Skeletal muscle satellite cell (primary cell): ENCODE measurements at regions not wholly inside any gene's neighbourhood (a gene's known extent, or its start where the extent isn't known, plus 50 kb on each side); places are given as distances from the start of the nearest gene placed in this dataset.

Experiments
- H3K27me3 ChIP-seq: 2 replicates; pipeline ENCODE4 v1.7.0; 2013; ENCODE audit warnings: low read length; ENCODE audit not compliant: control insufficient read depth, insufficient read depth
- H3K36me3 ChIP-seq: 2 replicates; pipeline ENCODE4 v1.7.0; 2013; ENCODE audit warnings: mild to moderate bottlenecking, control low read depth, low read length; ENCODE audit not compliant: insufficient read depth
- H3K4me1 ChIP-seq: 2 replicates; pipeline ENCODE4 v1.7.0; 2013; ENCODE audit warnings: low read length; ENCODE audit not compliant: control insufficient read depth, insufficient read depth
- H3K4me2 ChIP-seq: 2 replicates; pipeline ENCODE4 v1.7.0; 2013; ENCODE audit warnings: mild to moderate bottlenecking, low read length
- H3K4me3 ChIP-seq: 2 replicates; pipeline ENCODE4 v1.7.0; 2013; ENCODE audit warnings: low read length
- H3K9ac ChIP-seq: 2 replicates; pipeline ENCODE4 v1.7.0; 2013; ENCODE audit warnings: mild to moderate bottlenecking, low read depth, low read length, moderate library complexity
- H3K9me3 ChIP-seq: replicated peaks from 2 replicates; pipeline ENCODE4 v1.7.0; 2013; ENCODE audit warnings: mild to moderate bottlenecking, control low read depth, low read length

- Histone ChIP-seq H3K9ac (no peak overlapping the region), H3K4me2 (no peak overlapping the region), H3K27me3 (no peaks in the 10 kb centered on the region), H3K4me3 (no peak overlapping the region), H3K36me3 (no peaks in the 10 kb centered on the region), H3K9me3 (no peaks in the 10 kb centered on the region), H3K4me1 (no peaks in the 10 kb centered on the region)
Observed at GRCh38 chr2:194257095-194257494, 1399.9 kb upstream of the SLC39A10 start.

- Histone ChIP-seq H3K4me1 (no peaks in the 10 kb centered on the region), H3K36me3 (no peaks in the 10 kb centered on the region), H3K4me3 (no peak overlapping the region), H3K9ac (no peak overlapping the region), H3K27me3 (no peaks in the 10 kb centered on the region), H3K4me2 (no peak overlapping the region), H3K9me3 (no peaks in the 10 kb centered on the region)
Observed at GRCh38 chr2:194253528-194254259, 1403.3 kb upstream of the SLC39A10 start.

GRCh38 chr2:194252127-194252526 is 1404.9 kb upstream of the SLC39A10 start:
- no peaks in the 10 kb centered on the region for H3K9me3 ChIP-seq
- H3K9ac ChIP-seq: no peak overlapping the region

DNA sequence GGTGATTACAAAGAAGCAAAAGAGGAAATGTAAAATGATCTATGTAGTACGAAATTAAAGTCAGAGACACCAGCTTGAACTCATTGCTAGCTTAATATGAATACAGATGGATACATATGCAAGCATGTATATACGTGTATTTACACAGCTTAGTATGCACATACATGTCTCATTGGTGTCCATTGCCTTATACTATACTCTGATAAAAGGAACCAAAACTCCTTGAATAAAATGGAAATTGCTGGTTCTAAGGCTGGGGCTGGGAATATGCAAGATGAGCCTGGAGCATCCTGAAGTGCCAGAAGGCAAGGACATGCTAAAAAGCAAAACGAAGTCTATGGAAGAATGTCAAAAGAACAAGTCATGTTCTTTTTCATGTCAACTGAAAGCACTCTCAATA is 1424.4 kb upstream of the SLC39A10 start:
- H3K36me3 ChIP-seq: no peaks in the 10 kb centered on the region
- H3K4me3 ChIP-seq: no peak overlapping the region
- no peak overlapping the region for H3K4me2 ChIP-seq
- H3K9ac ChIP-seq: no peak overlapping the region
- no peaks in the 10 kb centered on the region for H3K4me1 ChIP-seq
- H3K27me3 ChIP-seq: no peaks in the 10 kb centered on the region
- no peaks in the 10 kb centered on the region for H3K9me3 ChIP-seq

More at GRCh38 chr2:194252127-194252526, 1404.9 kb upstream of the SLC39A10 start:
- Histone ChIP-seq H3K27me3 (no peaks in the 10 kb centered on the region), H3K4me1 (no peaks in the 10 kb centered on the region), H3K4me3 (no peak overlapping the region), H3K4me2 (no peak overlapping the region), H3K36me3 (no peaks in the 10 kb centered on the region)

- Histone ChIP-seq H3K9ac (no peak overlapping the region), H3K27me3 (no peaks in the 10 kb centered on the region), H3K4me3 (no peak overlapping the region), H3K4me1 (no peaks in the 10 kb centered on the region), H3K36me3 (no peaks in the 10 kb centered on the region), H3K4me2 (no peak overlapping the region), H3K9me3 (no peaks in the 10 kb centered on the region)
Observed at GRCh38 chr2:194223218-194223617, 1433.8 kb upstream of the SLC39A10 start.

DNA sequence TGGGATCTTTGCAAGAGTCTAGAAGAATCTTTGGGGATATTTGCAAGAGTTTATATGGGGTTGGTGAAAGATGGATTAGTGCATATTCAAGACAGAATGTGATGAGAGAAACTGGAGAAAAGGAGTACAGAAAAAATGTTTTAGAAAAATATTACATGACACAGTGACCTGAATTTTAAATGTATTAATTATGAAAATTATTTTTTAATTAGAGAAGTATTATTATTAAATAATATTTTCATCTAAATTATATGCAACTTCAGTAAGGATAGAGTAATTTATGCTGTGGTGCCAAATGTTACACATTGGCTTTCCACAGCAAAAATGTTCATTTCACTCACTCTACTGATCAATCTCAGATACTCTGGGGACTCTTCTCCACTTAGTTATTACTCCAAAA is 1442.8 kb upstream of the SLC39A10 start:
- no peak overlapping the region for H3K4me3 ChIP-seq
- H3K27me3 ChIP-seq: no peaks in the 10 kb centered on the region
- no peaks in the 10 kb centered on the region for H3K9me3 ChIP-seq
- H3K9ac ChIP-seq: no peak overlapping the region
- no peak overlapping the region for H3K4me2 ChIP-seq
- no peaks in the 10 kb centered on the region for H3K36me3 ChIP-seq
- H3K4me1 ChIP-seq: no peaks in the 10 kb centered on the region

GRCh38 chr2:194205568-194206227 is 1451.3 kb upstream of the SLC39A10 start:
- Histone ChIP-seq H3K36me3 (no peaks in the 10 kb centered on the region), H3K9me3 (no peaks in the 10 kb centered on the region), H3K4me2 (no peak overlapping the region), H3K9ac (no peak overlapping the region), H3K27me3 (no peaks in the 10 kb centered on the region), H3K4me3 (no peak overlapping the region), H3K4me1 (no peaks in the 10 kb centered on the region)

DNA sequence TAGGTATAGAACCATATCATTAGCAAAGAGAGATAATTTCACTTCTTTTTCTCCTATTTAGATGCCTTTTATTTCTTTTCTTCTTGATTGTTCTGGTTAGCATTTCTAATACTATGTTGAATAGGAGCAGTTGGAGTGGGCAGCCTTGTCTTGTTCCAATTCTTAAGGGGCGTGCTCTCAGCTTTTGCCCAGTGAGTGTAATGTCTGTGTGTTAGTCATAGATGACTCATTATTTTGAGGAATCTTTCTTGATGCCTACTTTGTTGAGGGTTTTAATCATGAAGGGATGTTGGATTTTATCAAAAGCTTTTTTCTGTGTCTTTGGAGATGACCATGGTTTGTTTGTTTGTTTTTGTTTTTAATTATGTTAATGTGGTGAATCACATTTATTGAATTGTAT is 1453.1 kb upstream of the SLC39A10 start:
- no peaks in the 10 kb centered on the region for H3K27me3 ChIP-seq
- no peaks in the 10 kb centered on the region for H3K4me1 ChIP-seq
- H3K36me3 ChIP-seq: no peaks in the 10 kb centered on the region
- H3K9me3 ChIP-seq: no peaks in the 10 kb centered on the region
- H3K4me3 ChIP-seq: no peak overlapping the region
- H3K9ac ChIP-seq: no peak overlapping the region
- H3K4me2 ChIP-seq: no peak overlapping the region

- Histone ChIP-seq H3K36me3 (no peaks in the 10 kb centered on the region), H3K27me3 (no peaks in the 10 kb centered on the region), H3K9ac (no peak overlapping the region), H3K9me3 (no peaks in the 10 kb centered on the region), H3K4me3 (no peak overlapping the region), H3K4me2 (no peak overlapping the region), H3K4me1 (no peaks in the 10 kb centered on the region)
Observed at GRCh38 chr2:194182888-194183287, 1474.1 kb upstream of the SLC39A10 start.

DNA sequence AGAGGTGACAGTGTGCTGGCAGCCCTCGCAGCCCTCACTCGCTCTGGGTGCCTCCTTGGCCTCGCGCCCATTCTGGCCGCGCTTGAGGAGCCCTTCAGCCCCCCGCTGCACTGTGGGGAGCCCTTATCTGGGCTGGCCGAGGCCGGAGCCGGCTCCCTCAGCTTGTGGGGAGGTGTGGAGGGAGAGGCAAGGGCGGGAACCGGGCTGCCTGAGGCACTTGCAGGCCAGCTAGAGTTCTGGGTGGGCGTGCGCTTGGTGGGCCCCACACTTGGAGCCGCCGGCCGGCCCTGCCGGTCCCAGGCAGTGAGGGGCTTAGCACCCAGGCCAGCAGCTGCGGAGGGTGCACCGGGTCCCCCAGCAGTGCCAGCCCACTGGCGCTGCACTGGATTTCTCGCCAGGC is 1480.9 kb upstream of the SLC39A10 start:
- H3K9ac ChIP-seq: no peak overlapping the region
- no peak overlapping the region for H3K4me2 ChIP-seq
- H3K4me3 ChIP-seq: no peak overlapping the region
- H3K4me1 ChIP-seq: no peaks in the 10 kb centered on the region
- no peaks in the 10 kb centered on the region for H3K27me3 ChIP-seq
- no peaks in the 10 kb centered on the region for H3K36me3 ChIP-seq
- H3K9me3 ChIP-seq: no peaks in the 10 kb centered on the region

- Histone ChIP-seq H3K9me3 (no peaks in the 10 kb centered on the region), H3K4me1 (no peaks in the 10 kb centered on the region), H3K27me3 (no peaks in the 10 kb centered on the region), H3K4me2 (no peak overlapping the region), H3K9ac (no peak overlapping the region), H3K36me3 (no peaks in the 10 kb centered on the region), H3K4me3 (no peak overlapping the region)
Observed at GRCh38 chr2:194166818-194167217, 1490.2 kb upstream of the SLC39A10 start.

GRCh38 chr2:194155431-194155830 is 1501.6 kb upstream of the SLC39A10 start:
- no peak overlapping the region for H3K9ac ChIP-seq
- no peaks in the 10 kb centered on the region for H3K36me3 ChIP-seq
- H3K4me1 ChIP-seq: no peaks in the 10 kb centered on the region
- no peaks in the 10 kb centered on the region for H3K9me3 ChIP-seq
- H3K4me3 ChIP-seq: no peak overlapping the region
- no peak overlapping the region for H3K4me2 ChIP-seq
- no peaks in the 10 kb centered on the region for H3K27me3 ChIP-seq
